ENCODE measurements at regions not wholly inside any gene's neighbourhood (a gene's known extent, or its start where the extent isn't known, plus 50 kb on each side); places are given as distances from the start of the nearest gene placed in this dataset.

DNA sequence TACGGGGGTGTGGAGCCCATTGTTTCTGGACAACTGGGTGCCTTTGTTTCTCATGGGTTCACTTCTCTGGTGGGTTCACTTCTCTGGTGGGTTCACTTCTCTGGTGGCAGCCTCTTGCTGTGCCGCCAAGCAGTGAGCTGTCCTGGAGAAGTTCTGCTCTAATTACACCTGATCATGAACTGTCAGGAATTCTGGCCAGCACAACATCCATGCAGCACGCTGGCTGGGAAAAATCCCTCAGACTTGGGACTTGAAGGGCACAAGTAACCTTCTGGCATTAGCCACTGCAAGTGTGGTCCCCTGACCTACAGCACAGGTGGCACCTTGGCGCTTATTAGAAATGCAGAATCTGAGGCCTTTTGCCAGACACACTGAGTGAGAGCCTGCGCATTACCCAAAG is 752.5 kb downstream of the QKI start:
- intact Hi-C loops (cut with micrococcal nuclease; ENCODE audit: unreplicated experiment), result no loop called here
- no peak for DNase-seq
- Mint-ChIP-seq H3K36me3 (ENCODE audit: insufficient read depth, unreplicated experiment) (no peaks in the 10 kb centered on the region), H3K4me1 (ENCODE audit: low read depth, unreplicated experiment) (no peaks in the 10 kb centered on the region), H3K4me3 (ENCODE audit: unreplicated experiment) (no peak overlapping the region), H3K27ac (ENCODE audit: unreplicated experiment) (no peak overlapping the region), H3K27me3 (ENCODE audit: insufficient read depth, unreplicated experiment) (peaks cover 9% of the 10 kb centered on the region), H3K9me3 (ENCODE audit: unreplicated experiment) (no peaks in the 10 kb centered on the region)
- TF ChIP-seq, protein P1, sequence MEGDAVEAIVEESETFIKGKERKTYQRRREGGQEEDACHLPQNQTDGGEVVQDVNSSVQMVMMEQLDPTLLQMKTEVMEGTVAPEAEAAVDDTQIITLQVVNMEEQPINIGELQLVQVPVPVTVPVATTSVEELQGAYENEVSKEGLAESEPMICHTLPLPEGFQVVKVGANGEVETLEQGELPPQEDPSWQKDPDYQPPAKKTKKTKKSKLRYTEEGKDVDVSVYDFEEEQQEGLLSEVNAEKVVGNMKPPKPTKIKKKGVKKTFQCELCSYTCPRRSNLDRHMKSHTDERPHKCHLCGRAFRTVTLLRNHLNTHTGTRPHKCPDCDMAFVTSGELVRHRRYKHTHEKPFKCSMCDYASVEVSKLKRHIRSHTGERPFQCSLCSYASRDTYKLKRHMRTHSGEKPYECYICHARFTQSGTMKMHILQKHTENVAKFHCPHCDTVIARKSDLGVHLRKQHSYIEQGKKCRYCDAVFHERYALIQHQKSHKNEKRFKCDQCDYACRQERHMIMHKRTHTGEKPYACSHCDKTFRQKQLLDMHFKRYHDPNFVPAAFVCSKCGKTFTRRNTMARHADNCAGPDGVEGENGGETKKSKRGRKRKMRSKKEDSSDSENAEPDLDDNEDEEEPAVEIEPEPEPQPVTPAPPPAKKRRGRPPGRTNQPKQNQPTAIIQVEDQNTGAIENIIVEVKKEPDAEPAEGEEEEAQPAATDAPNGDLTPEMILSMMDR (IDR thresholded peaks at IDR 0.05; ENCODE audit: insufficient read depth in 1 of 2, low read depth in 1 of 2, low read length in 1 of 2, severe bottlenecking in 1 of 2, unreplicated experiment in 1 of 2), result no peak
- Histone ChIP-seq H3K4me3 (ENCODE audit: low read depth, low read length) (no peak overlapping the region), H3K4me1 (no peaks in the 10 kb centered on the region), H3K36me3 (ENCODE audit: control insufficient read depth, insufficient read depth, low read length) (no peaks in the 10 kb centered on the region), H3K27me3 (replicated peaks; ENCODE audit: control insufficient read depth, insufficient read depth, low read length) (no peaks in the 10 kb centered on the region), H3K9me3 (no peaks in the 10 kb centered on the region)
- CTCF ChIA-PET, result no interaction called here
- POLR2A ChIA-PET, result no interaction called here
- BruUV-seq (replicated peaks), result no TSS peak

DNA sequence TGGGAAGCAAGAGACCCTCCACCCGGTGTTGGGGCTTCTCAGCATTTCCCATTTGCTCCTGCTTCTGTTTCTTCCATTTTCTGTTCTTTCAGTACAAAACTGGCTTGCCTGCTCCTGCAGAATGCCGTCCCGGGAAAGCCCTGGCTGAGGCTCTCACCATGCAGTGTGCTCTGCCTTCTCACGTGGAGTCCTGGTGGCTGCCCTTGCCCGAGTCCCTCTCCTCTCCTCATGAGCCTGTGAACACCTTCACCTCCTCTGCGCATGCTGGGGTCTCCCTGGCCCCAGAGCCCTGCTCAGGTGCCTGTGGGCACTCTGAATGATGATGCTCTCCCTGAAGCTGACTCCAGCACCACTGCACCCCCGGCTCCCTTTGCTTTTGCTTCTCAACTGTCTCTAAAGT is 752.0 kb downstream of the QKI start:
- Histone ChIP-seq H3K36me3 (ENCODE audit: control insufficient read depth, insufficient read depth, low read length) (no peaks in the 10 kb centered on the region), H3K27me3 (replicated peaks; ENCODE audit: control insufficient read depth, insufficient read depth, low read length) (no peaks in the 10 kb centered on the region), H3K4me3 (ENCODE audit: low read depth, low read length) (no peak overlapping the region), H3K9me3 (no peaks in the 10 kb centered on the region), H3K4me1 (no peaks in the 10 kb centered on the region)
- intact Hi-C loops (cut with micrococcal nuclease; ENCODE audit: unreplicated experiment), result no loop called here
- ChIA-PET CTCF (no interaction called here), POLR2A (no interaction called here)
- no peaks in the 10 kb centered on the region for H3K36me3 Mint-ChIP-seq (ENCODE audit: insufficient read depth, unreplicated experiment)
- H3K27ac Mint-ChIP-seq (ENCODE audit: unreplicated experiment), result no peak overlapping the region
- H3K9me3 Mint-ChIP-seq (ENCODE audit: unreplicated experiment), result no peaks in the 10 kb centered on the region
- BruUV-seq (replicated peaks), result no TSS peak
- TF ChIP-seq, protein P1 (IDR thresholded peaks at IDR 0.05; ENCODE audit: insufficient read depth in 1 of 2, low read depth in 1 of 2, low read length in 1 of 2, severe bottlenecking in 1 of 2, unreplicated experiment in 1 of 2), result no peak
- no peak overlapping the region for H3K4me3 Mint-ChIP-seq (ENCODE audit: unreplicated experiment)
- H3K4me1 Mint-ChIP-seq (ENCODE audit: low read depth, unreplicated experiment), result no peaks in the 10 kb centered on the region
- H3K27me3 Mint-ChIP-seq (ENCODE audit: insufficient read depth, unreplicated experiment), result peaks cover 10% of the 10 kb centered on the region
- no peak for DNase-seq

DNA sequence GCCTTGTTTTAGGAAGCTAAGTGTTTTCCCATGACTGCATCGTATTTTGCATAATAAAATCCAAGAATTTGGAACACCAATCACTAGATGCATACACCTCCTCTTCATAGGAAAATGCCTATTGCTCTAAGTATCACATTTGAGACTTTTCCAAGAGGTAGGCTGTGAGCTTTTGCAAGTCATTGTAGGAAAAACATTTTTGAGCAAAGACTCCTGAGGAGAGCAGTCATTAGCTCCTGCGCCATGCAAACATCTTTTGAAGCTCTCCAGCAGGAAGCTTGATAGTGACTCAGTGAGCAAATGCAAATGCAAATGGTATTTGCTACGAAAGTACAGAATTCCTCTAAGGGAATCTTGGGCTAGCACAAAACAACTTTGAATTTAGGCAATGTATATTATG is 750.4 kb downstream of the QKI start:
- CTCF ChIA-PET, result no interaction called here
- Mint-ChIP-seq H3K4me1 (ENCODE audit: low read depth, unreplicated experiment) (no peaks in the 10 kb centered on the region), H3K4me3 (ENCODE audit: unreplicated experiment) (no peak overlapping the region), H3K27me3 (ENCODE audit: insufficient read depth, unreplicated experiment) (peaks cover 12% of the 10 kb centered on the region), H3K36me3 (ENCODE audit: insufficient read depth, unreplicated experiment) (no peaks in the 10 kb centered on the region), H3K9me3 (ENCODE audit: unreplicated experiment) (no peaks in the 10 kb centered on the region), H3K27ac (ENCODE audit: unreplicated experiment) (no peak overlapping the region)
- Histone ChIP-seq H3K36me3 (ENCODE audit: control insufficient read depth, insufficient read depth, low read length) (no peaks in the 10 kb centered on the region), H3K4me3 (ENCODE audit: low read depth, low read length) (no peak overlapping the region), H3K9me3 (no peaks in the 10 kb centered on the region), H3K27me3 (replicated peaks; ENCODE audit: control insufficient read depth, insufficient read depth, low read length) (no peaks in the 10 kb centered on the region), H3K4me1 (no peaks in the 10 kb centered on the region)
- POLR2A ChIA-PET, result no interaction called here
- no peak for DNase-seq
- no TSS peak for BruUV-seq (replicated peaks)
- TF ChIP-seq, protein P1 (IDR thresholded peaks at IDR 0.05; ENCODE audit: insufficient read depth in 1 of 2, low read depth in 1 of 2, low read length in 1 of 2, severe bottlenecking in 1 of 2, unreplicated experiment in 1 of 2), result no peak
- intact Hi-C loops (cut with micrococcal nuclease; ENCODE audit: unreplicated experiment), result no loop called here

All from Caco-2 (cell line).